ENCODE measurements at regions not wholly inside any gene's neighbourhood (a gene's known extent, or its start where the extent isn't known, plus 50 kb on each side); places are given as distances from the start of the nearest gene placed in this dataset.

- ChIA-PET CTCF (interaction anchor here (0.9 to 1.2 kb wide), 2 partner anchors 49 to 113 kb away, joined by 3 read pairs; no protein-coding TSS in a partner anchor), POLR2A (no interaction called here)
- H3K36me3 Mint-ChIP-seq: no peaks in the 10 kb centered on the region
- no peak overlapping the region for H3K4me3 Mint-ChIP-seq
- intact Hi-C loops (cut with micrococcal nuclease): no loop called here
- DNase-seq: no peak
- H3K9me3 Mint-ChIP-seq: no peaks in the 10 kb centered on the region
- H3K4me1 Mint-ChIP-seq (ENCODE audit: low read depth): no peaks in the 10 kb centered on the region
- peaks cover 1% of the 10 kb centered on the region for H3K27me3 Mint-ChIP-seq
- H3K27ac Mint-ChIP-seq: no peak overlapping the region
Measured at GRCh38 chr7:73977619-73978618, 50.1 kb upstream of the ELN start.
